ENCODE measurements at regions not wholly inside any gene's neighbourhood (a gene's known extent, or its start where the extent isn't known, plus 50 kb on each side); places are given as distances from the start of the nearest gene placed in this dataset.

DNA sequence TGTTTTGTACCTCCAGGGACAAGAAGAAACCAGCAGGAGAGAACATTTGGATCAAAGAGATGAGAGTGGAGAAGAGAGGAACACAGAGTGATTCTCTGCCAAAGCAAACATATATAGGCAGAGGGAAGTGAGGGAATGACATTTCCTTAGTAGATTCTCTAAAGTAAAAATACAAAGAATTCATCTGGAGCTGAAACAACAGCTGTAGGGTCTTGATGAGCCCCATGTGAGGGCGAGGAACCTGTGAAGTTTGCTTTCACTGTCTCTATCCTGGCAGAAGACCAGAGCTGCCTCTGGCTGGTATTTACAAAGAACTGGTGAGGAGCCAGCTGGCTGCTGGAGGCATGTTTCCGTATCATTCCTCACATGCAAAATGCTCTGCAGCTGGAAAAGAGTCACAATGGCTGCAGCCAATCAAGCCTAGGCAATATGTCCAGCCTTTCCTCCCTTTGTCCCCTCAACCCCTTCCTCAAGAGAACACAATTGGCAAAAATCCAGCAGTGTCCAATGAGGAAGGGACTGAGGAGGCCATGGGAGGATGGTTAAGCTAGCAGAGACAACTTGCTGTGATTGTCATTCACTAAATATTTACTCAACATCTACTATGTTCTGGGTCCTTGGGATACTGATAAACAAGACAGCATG, 122.5 kb downstream of the PHLDA1 start:
- no peak overlapping the region for H3K4me3 Mint-ChIP-seq
- no peaks in the 10 kb centered on the region for H3K36me3 Mint-ChIP-seq (ENCODE audit: low read depth)
- H3K27me3 Mint-ChIP-seq = peaks cover 6% of the 10 kb centered on the region
- peaks cover 12% of the 10 kb centered on the region for H3K4me1 Mint-ChIP-seq
- peaks cover 7% of the 10 kb centered on the region for H3K9me3 Mint-ChIP-seq
- DNase-seq = no peak
- intact Hi-C loops (cut with micrococcal nuclease) = no loop called here
- no peak overlapping the region for H3K27ac Mint-ChIP-seq

DNA sequence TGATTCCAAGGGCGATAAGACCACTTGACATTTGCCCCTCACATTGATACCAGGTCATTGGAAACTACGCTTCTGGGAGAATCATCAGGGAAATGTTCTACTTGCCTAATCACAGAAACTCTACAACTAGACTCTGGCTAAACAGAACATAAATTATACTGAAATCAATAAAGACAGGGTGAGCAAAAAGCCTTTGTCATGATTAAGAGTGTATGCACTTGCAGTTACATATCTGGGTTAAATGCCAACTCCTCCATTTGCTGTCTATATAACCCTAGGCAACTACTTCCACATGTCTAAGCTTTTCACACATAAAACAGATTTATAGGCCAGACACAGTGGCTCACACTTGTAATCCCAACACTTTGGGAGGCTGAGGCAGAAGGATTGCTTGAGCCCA, 125.7 kb downstream of the PHLDA1 start:
- Mint-ChIP-seq H3K9me3 (peaks cover 7% of the 10 kb centered on the region), H3K27me3 (peaks cover 12% of the 10 kb centered on the region), H3K36me3 (ENCODE audit: low read depth) (no peaks in the 10 kb centered on the region), H3K4me3 (no peak overlapping the region), H3K4me1 (no peaks in the 10 kb centered on the region), H3K27ac (no peak overlapping the region)
- intact Hi-C loops (cut with micrococcal nuclease) = no loop called here
- no peak for DNase-seq

DNA sequence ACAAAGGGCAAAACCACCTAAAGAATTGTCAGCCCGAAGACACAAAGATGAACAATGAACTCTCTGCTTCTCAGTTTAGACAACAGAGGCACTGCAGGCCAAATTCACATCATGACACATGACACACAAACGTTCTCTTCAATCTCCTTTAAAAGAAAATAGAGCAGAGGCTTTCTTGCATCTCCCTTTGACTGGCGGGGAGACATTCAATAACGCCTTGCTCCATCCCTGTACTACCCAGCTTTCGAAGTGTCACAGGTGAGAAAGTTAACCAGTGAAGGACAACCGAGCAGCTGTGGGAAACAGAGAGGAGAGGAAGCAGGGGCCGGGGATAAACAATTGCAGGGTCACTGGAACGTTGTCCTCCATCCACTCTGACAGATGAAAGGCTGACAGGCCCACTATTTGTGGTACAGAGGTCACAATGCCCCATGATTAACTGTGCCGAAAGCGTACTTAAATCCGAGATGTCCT, 130.8 kb downstream of the PHLDA1 start:
- Mint-ChIP-seq H3K27me3 (peaks cover 16% of the 10 kb centered on the region), H3K36me3 (ENCODE audit: low read depth) (no peaks in the 10 kb centered on the region), H3K27ac (no peak overlapping the region), H3K9me3 (no peaks in the 10 kb centered on the region), H3K4me1 (no peaks in the 10 kb centered on the region), H3K4me3 (no peak overlapping the region)
- intact Hi-C loops (cut with micrococcal nuclease) = no loop called here
- DNase-seq = no peak

DNA sequence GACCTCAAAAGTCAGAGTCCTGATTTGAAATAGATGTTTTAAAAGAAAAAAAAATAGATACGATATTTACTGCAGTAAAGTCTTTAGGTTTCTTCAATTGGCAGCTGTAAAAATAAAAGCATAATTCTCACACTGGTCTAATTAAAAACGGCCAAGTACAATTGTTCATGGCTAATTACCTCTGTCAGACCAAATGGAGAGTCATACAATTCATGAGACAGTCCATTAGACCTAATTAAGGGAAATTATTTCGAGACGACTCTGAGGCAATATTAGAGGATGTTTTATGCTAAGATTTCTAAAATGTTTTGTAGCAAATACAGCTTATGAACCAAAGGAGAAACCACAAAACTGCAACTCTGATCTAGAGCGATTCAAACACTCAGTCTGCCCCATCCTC, 131.3 kb downstream of the PHLDA1 start:
- intact Hi-C loops (cut with micrococcal nuclease) = no loop called here
- Mint-ChIP-seq H3K9me3 (no peaks in the 10 kb centered on the region), H3K27me3 (peaks cover 16% of the 10 kb centered on the region), H3K36me3 (ENCODE audit: low read depth) (no peaks in the 10 kb centered on the region), H3K27ac (no peak overlapping the region), H3K4me1 (no peaks in the 10 kb centered on the region), H3K4me3 (no peak overlapping the region)
- DNase-seq = no peak

DNA sequence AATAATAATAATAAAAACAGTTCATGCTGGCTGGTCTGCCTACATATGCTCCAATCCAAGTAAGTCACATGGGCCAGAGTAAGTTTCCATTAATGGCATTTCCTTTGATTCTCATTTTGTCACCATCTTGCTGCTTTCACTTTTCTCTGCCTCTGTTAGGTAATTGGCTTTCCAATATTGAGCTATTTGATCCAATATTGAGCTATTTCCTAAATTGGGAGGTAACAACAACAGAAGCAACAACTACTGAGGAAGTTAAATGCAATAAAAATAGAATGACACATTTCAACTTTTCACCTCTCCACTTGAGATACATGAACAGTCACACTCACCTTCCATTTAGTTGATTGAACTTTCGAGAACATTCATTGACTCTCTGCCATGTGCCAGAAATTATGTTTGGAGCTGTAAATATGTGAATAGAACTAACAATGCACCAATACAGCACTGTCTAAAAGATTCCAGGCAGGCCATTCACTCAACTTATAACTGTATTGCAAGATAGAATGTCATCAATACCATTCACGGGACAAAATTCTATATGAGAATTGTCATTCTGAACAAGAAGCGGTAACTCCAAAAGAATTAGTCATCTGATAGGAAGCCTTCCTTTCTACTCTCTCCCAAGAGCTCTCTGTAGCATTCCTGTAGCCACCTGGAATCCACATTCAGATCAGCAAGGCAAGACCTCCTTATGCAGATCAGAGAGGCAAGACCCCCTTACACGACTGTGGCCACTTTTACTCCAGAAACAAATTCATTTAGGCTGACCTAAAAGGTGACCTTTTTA, 136.4 kb downstream of the PHLDA1 start:
- Mint-ChIP-seq H3K4me3 (no peak overlapping the region), H3K4me1 (no peaks in the 10 kb centered on the region), H3K36me3 (ENCODE audit: low read depth) (no peaks in the 10 kb centered on the region), H3K27me3 (peaks cover 16% of the 10 kb centered on the region), H3K27ac (no peak overlapping the region), H3K9me3 (no peaks in the 10 kb centered on the region)
- no peak for DNase-seq
- intact Hi-C loops (cut with micrococcal nuclease) = no loop called here

DNA sequence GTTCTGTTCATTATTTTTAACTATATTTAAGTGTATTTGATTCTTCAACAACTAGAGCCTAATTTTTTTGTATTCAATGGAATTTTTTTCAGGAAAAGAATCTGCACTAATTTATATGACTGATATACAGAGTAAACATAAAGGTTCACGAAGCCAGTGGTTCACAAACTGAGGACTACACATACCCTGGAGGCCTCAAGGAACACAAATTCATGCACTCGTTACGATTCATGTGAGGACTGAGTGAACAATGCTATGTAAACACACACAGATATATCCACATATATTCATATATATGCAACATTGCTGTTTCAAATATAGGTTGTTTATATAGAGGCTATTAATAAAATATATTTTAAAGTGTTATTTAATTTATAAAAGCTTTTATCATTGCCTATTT, 137.8 kb downstream of the PHLDA1 start:
- H3K4me1 Mint-ChIP-seq = peaks cover 3% of the 10 kb centered on the region
- no peaks in the 10 kb centered on the region for H3K36me3 Mint-ChIP-seq (ENCODE audit: low read depth)
- no peak for DNase-seq
- H3K27ac Mint-ChIP-seq = no peak overlapping the region
- H3K9me3 Mint-ChIP-seq = no peaks in the 10 kb centered on the region
- no peak overlapping the region for H3K4me3 Mint-ChIP-seq
- intact Hi-C loops (cut with micrococcal nuclease) = no loop called here
- H3K27me3 Mint-ChIP-seq = peaks cover 17% of the 10 kb centered on the region

DNA sequence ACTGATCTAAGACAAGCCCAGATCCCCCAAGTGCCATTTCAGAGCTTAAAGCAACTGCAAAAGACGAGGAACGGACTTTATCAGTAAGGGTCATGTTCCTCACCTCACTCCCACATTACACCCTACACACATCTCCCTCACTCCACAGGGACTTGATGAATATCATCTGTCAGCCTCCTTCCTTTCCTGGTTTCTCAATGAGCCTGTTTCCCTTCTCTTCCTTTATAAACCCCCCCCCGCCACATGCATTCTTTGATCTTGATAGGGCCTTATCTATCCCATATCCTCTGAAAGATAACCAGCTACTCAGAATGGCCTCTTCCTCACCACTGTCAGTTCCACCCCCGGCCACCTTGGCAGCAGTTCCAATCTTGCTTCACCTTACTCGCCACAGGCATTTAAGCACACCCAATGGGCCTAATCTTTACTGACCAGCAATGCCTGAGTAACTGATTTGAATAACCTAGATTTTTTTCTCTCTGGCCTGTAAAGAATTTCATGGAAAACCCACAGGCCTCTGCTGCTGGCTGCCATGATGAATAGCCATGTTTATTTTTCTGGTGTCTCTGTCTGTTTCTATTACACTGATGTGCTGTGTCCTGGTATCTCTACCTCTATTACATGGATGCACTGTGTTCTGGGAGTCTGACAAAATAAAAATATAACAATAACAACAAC, 138.7 kb downstream of the PHLDA1 start:
- peaks cover 5% of the 10 kb centered on the region for H3K4me1 Mint-ChIP-seq
- H3K27ac Mint-ChIP-seq = no peak overlapping the region

DNA sequence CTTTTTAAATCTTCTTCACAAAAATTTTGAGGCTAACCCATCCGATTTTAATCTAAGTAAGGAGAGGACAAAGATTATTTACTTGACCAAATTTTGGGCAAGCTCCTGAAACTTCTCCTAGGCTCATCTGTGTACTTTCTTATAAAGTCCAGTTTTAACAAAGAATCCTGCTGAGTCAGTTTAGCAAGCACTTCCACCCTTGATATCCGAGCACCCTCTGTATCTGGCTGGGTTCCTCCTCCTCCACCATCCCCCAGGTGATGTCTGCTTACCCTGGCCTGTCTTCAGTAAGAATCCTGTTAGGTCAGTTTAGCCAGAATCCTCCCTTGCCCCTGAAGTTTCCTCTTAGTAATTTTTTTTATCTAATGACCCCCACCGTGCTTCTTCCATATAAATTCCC, 140.5 kb downstream of the PHLDA1 start:
- Mint-ChIP-seq H3K27ac (no peak overlapping the region), H3K27me3 (peaks cover 20% of the 10 kb centered on the region), H3K4me3 (no peak overlapping the region), H3K9me3 (no peaks in the 10 kb centered on the region), H3K36me3 (ENCODE audit: low read depth) (no peaks in the 10 kb centered on the region), H3K4me1 (peaks cover 8% of the 10 kb centered on the region)
- DNase-seq = no peak
- intact Hi-C loops (cut with micrococcal nuclease) = no loop called here

More for the DNA sequence above, 138.7 kb downstream of the PHLDA1 start:
- H3K36me3 Mint-ChIP-seq (ENCODE audit: low read depth) = no peaks in the 10 kb centered on the region
- no peak overlapping the region for H3K4me3 Mint-ChIP-seq
- intact Hi-C loops (cut with micrococcal nuclease) = no loop called here
- no peak for DNase-seq
- H3K27me3 Mint-ChIP-seq = peaks cover 17% of the 10 kb centered on the region
- H3K9me3 Mint-ChIP-seq = no peaks in the 10 kb centered on the region

DNA sequence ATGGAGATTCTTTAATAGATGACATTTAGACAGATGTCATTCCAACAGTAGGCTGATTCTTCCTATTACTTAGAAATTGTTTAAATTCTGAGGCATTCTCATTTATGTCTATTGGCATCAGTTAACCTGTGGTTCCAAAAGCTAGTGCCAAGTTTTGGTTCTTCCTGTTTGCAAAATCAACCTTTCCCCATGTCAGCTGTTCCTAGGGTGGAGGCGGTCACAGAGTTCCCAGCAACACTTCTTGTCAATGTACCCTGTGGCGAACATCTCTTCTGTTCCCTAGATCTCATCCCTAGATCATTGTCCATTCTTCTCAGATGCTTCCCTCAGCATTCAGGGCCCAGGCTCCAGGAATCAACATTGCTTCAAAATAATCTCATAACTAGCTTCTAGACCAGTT, 140.9 kb downstream of the PHLDA1 start:
- H3K4me1 Mint-ChIP-seq = peaks cover 8% of the 10 kb centered on the region
- intact Hi-C loops (cut with micrococcal nuclease) = no loop called here
- no peak overlapping the region for H3K27ac Mint-ChIP-seq
- no peak for DNase-seq
- H3K36me3 Mint-ChIP-seq (ENCODE audit: low read depth) = no peaks in the 10 kb centered on the region
- no peak overlapping the region for H3K4me3 Mint-ChIP-seq
- H3K9me3 Mint-ChIP-seq = no peaks in the 10 kb centered on the region
- peaks cover 20% of the 10 kb centered on the region for H3K27me3 Mint-ChIP-seq

DNA sequence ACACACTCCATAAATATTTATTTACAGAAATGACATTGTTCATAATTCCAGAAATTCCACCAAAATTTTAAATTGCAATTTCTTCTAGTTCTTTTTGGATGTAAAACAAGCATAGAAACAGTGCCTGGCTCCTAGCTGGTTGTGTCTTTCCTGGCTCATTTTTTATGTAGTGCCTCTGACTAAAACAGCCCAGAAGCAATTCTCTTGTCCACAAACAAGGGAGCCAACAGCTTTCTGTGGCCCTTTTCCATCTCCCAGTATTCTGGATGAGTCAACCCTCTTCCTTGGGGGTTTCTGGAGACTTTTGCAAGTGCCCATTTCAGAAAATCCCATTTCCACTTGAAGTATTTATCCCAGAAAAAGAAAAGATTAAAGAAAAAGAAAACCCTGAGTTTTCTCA, 141.4 kb downstream of the PHLDA1 start:
- Mint-ChIP-seq H3K4me3 (no peak overlapping the region), H3K4me1 (peaks cover 8% of the 10 kb centered on the region), H3K27ac (no peak overlapping the region), H3K27me3 (peaks cover 20% of the 10 kb centered on the region), H3K9me3 (no peaks in the 10 kb centered on the region), H3K36me3 (ENCODE audit: low read depth) (no peaks in the 10 kb centered on the region)
- DNase-seq = no peak
- intact Hi-C loops (cut with micrococcal nuclease) = no loop called here

DNA sequence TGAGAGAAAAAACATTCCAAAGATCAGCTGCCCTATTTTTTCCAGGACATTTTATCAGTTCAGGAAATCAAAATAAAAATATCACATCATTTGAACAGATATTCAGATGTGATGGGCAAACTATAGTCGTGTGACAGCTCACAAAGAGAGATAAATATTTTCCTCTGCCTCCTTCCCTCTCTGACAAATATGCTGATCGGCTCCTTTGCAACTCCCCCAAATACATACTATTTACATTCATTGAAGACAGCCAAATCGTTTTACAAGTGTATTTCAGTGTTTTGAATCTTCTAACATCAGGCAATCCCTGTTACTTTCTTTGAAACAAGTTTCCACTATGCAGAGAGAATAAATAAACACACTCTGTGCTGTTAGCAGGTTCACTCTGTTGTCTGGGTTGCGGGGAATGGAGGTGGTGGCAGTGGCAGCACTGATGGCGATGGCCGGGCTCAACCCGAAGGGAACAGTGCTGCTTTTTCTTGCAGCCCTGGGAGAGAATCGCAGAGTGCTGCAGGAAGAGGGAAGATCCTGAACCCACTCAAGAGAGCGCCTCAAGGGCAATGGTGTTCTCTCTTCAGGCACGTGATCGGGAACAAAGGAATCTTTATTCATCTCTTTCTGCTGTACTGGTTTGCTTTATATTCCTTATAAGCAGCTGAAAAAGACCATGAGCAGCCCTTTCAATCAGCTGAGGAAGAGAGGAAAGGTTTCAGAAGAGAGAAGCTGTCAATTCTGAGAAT, 142.5 kb downstream of the PHLDA1 start:
- Mint-ChIP-seq H3K27ac (no peak overlapping the region), H3K4me1 (peaks cover 8% of the 10 kb centered on the region), H3K9me3 (peaks cover 1% of the 10 kb centered on the region)

DNA sequence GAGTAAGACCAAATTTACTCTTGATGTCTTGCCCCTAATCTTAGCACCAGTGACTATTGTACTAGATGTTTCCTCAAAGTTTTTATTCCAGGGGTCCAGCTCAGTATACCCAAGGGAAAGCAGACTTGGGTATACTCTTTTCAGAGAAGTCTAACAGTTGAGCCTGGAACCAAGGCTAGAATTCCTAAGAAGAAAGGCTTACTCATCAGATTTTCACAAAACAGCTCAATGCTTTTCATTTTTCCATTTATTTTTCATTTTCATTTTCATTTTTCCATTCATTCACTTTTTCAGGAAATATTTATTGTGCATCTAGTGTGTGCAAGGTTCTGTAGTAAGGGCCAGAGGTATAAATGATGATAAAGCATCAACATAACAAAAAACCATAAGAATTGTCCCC, 143.2 kb downstream of the PHLDA1 start:
- Mint-ChIP-seq H3K27ac (no peak overlapping the region), H3K4me1 (peaks cover 8% of the 10 kb centered on the region), H3K4me3 (no peak overlapping the region), H3K27me3 (peaks cover 36% of the 10 kb centered on the region), H3K9me3 (peaks cover 8% of the 10 kb centered on the region), H3K36me3 (ENCODE audit: low read depth) (no peaks in the 10 kb centered on the region)
- intact Hi-C loops (cut with micrococcal nuclease) = no loop called here
- no peak for DNase-seq

More for the DNA sequence above, 142.5 kb downstream of the PHLDA1 start:
- Mint-ChIP-seq H3K27me3 (peaks cover 29% of the 10 kb centered on the region), H3K36me3 (ENCODE audit: low read depth) (no peaks in the 10 kb centered on the region), H3K4me3 (no peak overlapping the region)
- DNase-seq = no peak
- intact Hi-C loops (cut with micrococcal nuclease) = no loop called here

DNA sequence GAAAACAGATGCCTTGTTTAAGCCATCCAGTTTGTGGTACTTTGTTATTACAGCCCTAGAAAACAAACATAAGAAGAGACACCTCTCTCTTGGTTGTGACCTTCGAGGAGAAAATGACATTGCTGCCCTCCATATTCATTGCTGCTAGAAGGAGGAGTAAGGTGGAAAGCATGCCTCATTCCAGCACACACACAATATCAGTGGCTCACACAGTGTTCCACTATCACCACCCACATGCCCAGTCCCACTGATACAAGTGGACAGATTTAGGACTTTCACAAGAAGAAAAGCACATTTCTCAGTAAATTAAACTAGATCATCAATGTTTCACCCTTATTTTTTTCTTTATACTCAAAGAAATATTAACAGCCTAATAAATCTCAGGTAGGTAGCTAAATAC, 143.6 kb downstream of the PHLDA1 start:
- peaks cover 8% of the 10 kb centered on the region for H3K4me1 Mint-ChIP-seq
- H3K27me3 Mint-ChIP-seq = peaks cover 38% of the 10 kb centered on the region
- H3K9me3 Mint-ChIP-seq = peaks cover 10% of the 10 kb centered on the region
- DNase-seq = no peak
- H3K36me3 Mint-ChIP-seq (ENCODE audit: low read depth) = no peaks in the 10 kb centered on the region
- no peak overlapping the region for H3K4me3 Mint-ChIP-seq
- intact Hi-C loops (cut with micrococcal nuclease) = no loop called here
- H3K27ac Mint-ChIP-seq = no peak overlapping the region
